Stimulated activated CD8-positive, alpha-beta memory T cell treated with anti-CD3 and anti-CD28 coated beads, Interleukin-4, amount 100 ng/mL, for 4 hours (primary cell): ENCODE measurements at regions not wholly inside any gene's neighbourhood (a gene's known extent, or its start where the extent isn't known, plus 50 kb on each side); places are given as distances from the start of the nearest gene placed in this dataset.

Experiments
- DNase-seq, 2 donors: peaks; one replicate each; pipeline ENCODE4 v3.0.0-alpha.2; 2020; ENCODE audit warnings: low read depth in 2 of 2, low spot score in 1 of 2

GRCh38 chr13:40466272-40466671 is 200.2 kb downstream of the FOXO1 start:
- DNase-seq = no peak

- no peak for DNase-seq
These were observed 198.1 kb downstream of the FOXO1 start for GRCh38 chr13:40468227-40468838.

GRCh38 chr13:40469581-40470310 is 196.7 kb downstream of the FOXO1 start:
- no peak for DNase-seq

GRCh38 chr13:40470660-40471059 is 195.8 kb downstream of the FOXO1 start:
- no peak for DNase-seq

GRCh38 chr13:40471076-40471475 is 195.4 kb downstream of the FOXO1 start:
- no peak for DNase-seq

DNA sequence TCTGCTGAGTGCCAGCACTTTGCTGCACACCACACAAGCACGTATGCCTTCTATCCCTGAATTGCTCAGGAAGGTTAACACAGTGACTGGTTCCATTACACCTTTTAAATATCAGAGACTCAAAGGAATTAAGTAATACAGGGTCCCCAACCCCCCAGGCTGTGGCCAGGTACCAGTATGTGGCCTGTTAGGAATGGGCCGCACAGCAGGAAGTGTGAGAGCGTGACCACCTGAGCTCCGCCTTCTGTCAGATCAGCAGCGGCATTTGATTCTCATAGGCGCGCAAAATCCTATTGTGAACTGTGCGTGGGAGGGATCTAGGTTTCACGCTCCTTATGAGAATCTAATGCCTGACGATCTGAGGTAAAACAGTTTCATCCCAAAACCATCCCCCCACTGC is 194.5 kb downstream of the FOXO1 start:
- DNase-seq = no peak

DNA sequence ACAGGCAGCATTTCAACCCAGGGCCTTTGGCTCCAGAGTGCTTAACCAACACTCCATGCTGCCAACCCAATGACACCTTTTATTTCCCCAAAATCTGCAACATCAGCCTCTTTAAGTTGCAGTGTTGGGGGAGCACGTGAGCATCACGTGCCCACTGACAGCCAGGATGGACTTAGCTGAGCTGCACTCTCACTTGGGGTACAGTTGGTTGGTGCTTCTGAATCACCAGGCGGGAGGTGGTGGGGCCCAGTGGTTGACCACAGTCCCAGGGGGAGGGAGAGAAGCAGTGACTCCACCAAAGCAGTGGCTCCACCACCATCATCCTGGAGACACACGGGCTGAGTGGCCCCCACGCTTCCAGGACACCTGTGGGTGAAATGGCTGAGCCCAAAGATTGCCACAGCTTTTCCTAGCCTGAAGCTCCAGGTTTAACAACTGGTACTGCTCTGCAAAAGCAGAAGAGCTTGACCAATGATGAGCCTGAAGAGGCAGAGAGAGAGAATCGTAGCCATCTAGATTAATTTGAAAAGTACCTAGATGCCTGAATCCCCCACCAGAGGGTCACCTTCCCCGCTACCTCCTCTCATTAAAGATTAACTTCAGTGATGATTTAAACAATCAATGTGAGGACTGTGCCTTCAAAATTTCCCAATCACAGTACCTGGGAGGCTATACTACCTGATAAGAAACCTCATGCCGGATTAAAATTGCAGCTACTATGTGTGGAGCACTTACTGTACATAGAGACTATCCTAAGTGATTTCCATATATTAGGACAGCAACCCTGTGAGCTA is 193.8 kb downstream of the FOXO1 start:
- DNase-seq = no peak

GRCh38 chr13:40475617-40476016 is 190.8 kb downstream of the FOXO1 start:
- no peak for DNase-seq

DNA sequence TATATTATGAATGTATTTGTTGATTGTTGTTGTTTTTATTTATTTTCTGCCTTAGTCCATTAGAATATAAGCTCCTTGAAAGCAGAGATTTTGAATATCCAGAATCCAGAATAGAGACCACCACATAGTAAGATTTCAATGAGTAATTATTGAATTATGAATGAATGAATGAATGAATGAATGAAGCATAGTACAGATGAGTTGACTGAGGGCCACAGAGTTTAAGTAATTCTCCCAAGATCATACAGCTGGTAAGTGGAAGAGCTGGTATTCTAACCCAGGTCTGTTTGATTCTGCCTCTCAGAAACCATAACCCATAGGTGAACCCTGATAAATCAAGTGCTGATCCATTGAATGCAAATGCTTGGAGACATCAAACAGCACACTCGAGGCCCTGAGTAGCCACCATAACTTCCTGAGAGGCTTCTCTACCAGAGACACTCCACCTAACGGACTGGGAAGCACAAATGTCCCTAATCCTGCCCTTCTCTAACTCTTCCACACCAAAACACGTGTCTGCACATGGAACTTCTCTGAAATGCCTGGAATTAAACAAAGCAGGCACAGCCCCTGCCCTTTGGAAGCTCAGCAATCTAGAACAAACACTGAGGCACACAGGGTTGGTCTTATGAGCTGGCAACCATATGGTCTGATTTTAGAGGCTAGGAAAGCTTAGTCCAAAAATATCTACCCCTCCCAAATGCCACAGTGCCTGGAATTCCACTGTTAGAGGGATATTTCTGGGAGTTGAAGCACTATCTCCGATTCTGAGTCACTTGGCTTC is 190.1 kb downstream of the FOXO1 start:
- no peak for DNase-seq

- no peak for DNase-seq
These were observed 188.5 kb downstream of the FOXO1 start for GRCh38 chr13:40477623-40478608.

GRCh38 chr13:40478775-40479174 is 187.7 kb downstream of the FOXO1 start:
- DNase-seq = no peak

GRCh38 chr13:40479196-40479845 is 187.1 kb downstream of the FOXO1 start:
- no peak for DNase-seq

DNA sequence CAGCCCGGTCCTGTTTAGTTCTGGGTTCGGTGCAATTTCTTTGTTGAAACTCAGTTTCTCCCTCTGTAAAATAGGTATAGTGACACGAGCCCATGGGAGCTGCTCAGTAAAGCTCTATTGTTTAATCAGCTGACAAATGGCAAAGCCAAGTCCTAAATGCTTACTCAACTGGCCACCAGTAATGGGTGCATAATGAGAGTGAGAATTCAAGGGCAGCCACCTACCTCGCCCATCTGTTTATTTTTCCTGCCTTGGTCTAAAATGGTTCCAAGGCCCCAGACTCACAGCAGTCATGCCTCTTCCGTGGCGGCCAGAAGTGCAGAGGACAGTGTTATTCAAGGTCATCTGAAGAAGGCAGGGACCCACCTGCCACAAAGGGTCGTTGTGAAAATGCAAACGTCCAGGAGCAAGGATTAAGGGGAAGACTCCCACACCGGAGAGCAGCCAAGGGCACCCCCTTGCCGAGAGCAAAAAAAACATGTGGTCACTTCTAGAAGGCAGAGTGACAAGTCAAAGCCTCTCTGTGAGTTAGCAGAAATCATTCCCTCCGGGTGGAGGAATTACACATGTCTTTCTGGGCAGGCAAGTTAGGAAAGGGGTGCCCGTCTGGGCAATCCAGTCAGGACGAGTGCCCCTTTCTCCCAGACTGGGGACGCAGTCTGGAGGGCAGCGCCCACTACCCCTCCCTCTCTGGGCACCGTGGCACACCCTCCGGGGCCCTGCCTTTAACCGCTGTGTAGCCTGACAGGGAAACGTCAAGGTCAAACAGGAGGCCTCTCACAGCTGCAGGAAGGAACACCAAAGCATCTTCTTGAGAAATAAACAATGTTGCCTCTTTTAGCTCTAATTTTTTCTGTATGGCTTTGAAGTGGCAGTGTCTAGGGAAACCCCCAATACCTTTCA is 186.2 kb downstream of the FOXO1 start:
- no peak for DNase-seq

GRCh38 chr13:40480915-40481516 is 185.4 kb downstream of the FOXO1 start:
- no peak for DNase-seq

- DNase-seq = no peak
These were observed 182.8 kb downstream of the FOXO1 start for GRCh38 chr13:40483601-40484000.

DNA sequence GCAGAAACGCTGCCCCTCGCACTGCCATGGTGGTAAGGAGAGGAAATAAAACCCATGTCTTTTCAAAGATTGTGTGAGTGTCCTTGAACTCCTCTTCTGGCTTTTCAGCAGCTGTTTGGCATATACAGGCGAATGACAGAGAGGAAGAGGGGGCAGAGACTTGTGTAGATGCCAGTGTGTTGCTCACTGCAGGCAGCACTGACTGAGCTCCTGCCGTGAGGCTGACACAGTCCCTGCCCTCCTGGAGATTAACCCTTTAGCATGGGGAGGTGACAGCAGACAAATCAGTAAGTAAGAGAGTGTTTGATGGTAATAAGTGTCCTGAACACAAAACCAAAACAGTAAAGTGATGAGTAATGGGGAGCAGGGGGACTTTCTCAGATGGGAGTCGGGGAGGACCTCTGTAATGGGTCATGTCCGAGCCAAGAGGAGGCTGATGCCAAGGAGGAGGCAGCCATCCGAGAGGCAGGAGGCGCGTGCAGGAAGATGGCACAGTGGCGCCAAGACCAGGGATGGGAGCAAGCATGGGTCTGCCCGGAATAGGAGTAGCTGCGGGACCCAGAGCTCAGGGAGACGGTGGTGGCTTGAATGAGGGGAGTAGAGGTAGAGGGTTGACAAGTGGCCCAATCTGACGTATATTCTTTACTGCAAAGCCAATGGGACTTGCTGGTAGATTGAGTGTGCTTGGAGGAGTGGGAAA is 182.2 kb downstream of the FOXO1 start:
- DNase-seq = no peak

DNA sequence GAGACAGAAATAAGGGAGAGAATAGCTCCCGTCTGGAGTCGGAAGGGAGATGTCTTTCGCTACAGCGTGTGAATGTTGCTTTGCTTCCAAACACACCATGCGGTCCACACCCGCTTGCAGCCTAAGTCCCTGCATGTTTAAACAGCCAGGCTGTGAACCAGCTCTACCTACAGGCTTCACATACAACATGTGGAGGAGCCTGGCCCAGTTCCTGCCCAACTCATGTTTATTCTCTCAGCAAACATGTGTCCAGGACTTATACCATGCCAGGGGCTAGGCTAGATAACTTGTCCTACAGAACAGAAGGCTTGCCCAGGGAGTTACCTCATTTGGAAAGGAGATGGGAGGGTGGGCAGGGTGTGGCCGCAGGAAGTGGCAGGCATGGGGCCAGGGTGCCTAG is 181.5 kb downstream of the FOXO1 start:
- DNase-seq = no peak
